ENCODE measurements at regions not wholly inside any gene's neighbourhood (a gene's known extent, or its start where the extent isn't known, plus 50 kb on each side); places are given as distances from the start of the nearest gene placed in this dataset.
"Not testable (repeated sequence)": the region's sequence is repeated elsewhere in the genome, so short reads cannot be mapped to it uniquely, and the experiment has no call there.

DNA sequence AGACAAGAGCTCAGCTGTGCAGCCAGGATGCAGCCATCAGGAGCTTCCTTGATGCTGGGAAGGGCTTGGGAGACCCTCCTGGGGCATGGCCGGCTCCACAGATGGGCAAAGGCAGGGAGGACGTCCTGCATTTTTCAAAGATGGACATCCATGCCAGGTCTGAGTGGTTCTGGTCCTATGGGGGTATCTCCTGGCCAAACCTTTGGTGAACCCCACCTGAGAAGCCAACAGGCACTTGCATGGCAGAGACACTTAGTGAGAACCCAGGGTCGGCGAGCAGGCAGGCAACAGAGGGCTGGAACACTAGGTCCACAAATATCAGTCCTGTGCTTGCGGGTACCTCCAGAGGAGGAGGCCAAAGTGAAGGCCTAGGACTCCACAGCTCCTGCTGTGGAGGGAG lies 70.0 kb downstream of the KCTD15 start:
- H3K9ac ChIP-seq (ENCODE audit: low read depth, low read length) = no peak overlapping the region
- H3K27ac ChIP-seq (ENCODE audit: low read depth, low read length) = no peak overlapping the region
- no peak overlapping the region for H3K4me3 ChIP-seq (ENCODE audit: low read length)
- H3K9me3 ChIP-seq (ENCODE audit: insufficient read depth, low read depth, low read length) = no peaks in the 10 kb centered on the region
- H3K27me3 ChIP-seq (ENCODE audit: insufficient read depth, low read length) = no peaks in the 10 kb centered on the region
- peaks cover 11% of the 10 kb centered on the region for H3K4me1 ChIP-seq (ENCODE audit: insufficient read depth, low read length)
- no peaks in the 10 kb centered on the region for H3K36me3 ChIP-seq (ENCODE audit: insufficient read depth, low read length)
- WGBS = 74% methylated on average over 5 of the region's 5 CpGs

DNA sequence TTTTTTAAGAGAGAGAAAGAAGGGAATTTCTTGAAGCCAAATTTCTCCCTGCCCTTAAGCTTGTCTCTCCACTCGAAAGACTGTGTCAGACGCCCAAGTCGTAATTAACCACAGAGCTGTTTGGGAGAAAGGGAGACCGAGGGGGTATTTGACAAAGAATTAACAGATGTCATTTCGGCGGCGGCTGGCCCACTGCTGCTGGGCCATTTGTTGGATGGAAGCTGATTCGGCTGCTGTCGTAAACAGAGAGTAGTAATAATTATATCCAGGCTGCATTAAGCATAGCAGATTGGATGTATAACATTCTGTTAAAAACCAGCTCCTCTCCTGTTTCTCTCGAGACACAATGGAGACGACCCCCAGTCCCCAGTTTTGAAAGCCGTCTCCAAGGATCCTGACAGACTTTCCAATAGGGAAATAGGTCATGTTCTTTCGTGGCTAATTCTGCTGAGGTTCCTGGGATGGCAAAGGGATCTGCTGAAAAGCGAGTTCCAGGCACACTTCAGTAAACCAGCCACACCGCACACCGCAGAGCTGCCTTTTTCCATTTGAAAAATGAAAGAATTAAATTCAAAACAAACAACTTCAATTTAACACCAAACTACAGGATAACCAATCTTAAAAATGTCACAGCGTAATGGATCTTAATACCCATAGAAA lies 71.5 kb downstream of the KCTD15 start:
- 75% methylated on average over 17 of the region's 17 CpGs for WGBS
- no peak overlapping the region for H3K4me3 ChIP-seq (ENCODE audit: low read length)
- no peaks in the 10 kb centered on the region for H3K27me3 ChIP-seq (ENCODE audit: insufficient read depth, low read length)
- no peak overlapping the region for H3K27ac ChIP-seq (ENCODE audit: low read depth, low read length)
- H3K36me3 ChIP-seq (ENCODE audit: insufficient read depth, low read length) = no peaks in the 10 kb centered on the region
- peaks cover 11% of the 10 kb centered on the region for H3K4me1 ChIP-seq (ENCODE audit: insufficient read depth, low read length)
- H3K9me3 ChIP-seq (ENCODE audit: insufficient read depth, low read depth, low read length) = no peaks in the 10 kb centered on the region
- no peak overlapping the region for H3K9ac ChIP-seq (ENCODE audit: low read depth, low read length)

DNA sequence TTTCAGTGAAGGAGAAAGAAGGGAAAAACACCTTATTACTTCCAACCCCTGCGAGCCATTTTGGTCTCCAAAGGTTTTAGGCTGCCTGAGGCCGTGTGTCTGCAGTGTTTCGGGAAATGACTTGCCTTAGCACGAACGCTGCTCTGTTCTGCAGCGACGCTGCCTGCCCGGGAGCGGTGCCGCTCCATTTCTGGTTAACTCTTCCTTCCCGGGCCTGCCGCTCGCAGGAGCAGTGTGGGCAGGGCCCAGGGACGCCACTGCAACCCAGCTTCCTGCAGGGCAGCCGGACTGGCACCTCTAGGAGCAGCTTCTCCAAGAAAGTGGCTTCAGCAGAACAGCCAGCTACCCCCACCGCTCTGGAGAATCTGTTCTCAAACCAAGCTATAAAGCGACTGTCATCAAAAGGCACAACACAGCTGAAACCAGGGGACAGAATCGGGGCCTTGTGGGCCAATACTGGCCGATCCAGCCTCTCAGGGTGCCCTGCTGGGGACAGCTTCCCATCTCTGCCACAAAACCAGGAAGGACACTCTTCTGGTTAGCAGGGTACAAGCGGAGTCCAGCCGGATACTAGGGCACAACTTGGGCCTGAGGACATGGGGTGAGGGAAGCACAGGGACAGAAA lies 72.2 kb downstream of the KCTD15 start:
- H3K9ac ChIP-seq (ENCODE audit: low read depth, low read length) = no peak overlapping the region
- no peaks in the 10 kb centered on the region for H3K36me3 ChIP-seq (ENCODE audit: insufficient read depth, low read length)
- no peak overlapping the region for H3K4me3 ChIP-seq (ENCODE audit: low read length)
- H3K4me1 ChIP-seq (ENCODE audit: insufficient read depth, low read length) = peaks cover 11% of the 10 kb centered on the region
- 31% methylated on average over 21 of the region's 21 CpGs for WGBS
- H3K27me3 ChIP-seq (ENCODE audit: insufficient read depth, low read length) = no peaks in the 10 kb centered on the region
- H3K9me3 ChIP-seq (ENCODE audit: insufficient read depth, low read depth, low read length) = no peaks in the 10 kb centered on the region
- H3K27ac ChIP-seq (ENCODE audit: low read depth, low read length) = no peak overlapping the region

DNA sequence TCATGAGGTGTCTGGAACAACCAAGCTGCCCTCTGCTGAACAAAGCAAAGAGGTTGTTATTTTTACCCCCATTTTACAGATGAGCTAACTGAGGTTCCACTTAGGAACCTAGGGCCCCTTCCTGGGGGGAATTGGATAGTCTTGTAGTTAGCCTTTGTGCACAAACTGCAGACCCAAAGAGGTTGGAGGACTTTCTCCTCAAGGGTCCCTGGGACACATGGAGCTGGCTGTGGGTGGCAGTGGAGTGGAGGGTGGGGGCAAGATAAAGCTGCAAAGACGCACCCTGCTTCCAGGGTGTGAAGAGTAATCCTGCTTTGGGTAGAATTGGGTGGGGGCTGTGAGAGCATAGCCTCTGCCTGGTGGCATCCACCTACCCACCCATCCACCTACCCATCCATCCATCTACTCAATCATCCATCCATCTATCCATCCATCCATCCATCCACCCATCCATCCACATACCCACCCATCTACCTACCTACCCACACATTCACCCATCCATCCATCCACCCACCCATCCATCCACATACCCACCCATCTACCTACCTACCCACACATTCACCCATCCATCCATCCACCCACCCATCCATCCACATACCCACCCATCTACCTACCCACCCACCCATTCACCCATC lies 73.7 kb downstream of the KCTD15 start:
- not testable (repeated sequence) for H3K9ac ChIP-seq (ENCODE audit: low read depth, low read length); H3K27me3 ChIP-seq (ENCODE audit: insufficient read depth, low read length); H3K27ac ChIP-seq (ENCODE audit: low read depth, low read length); H3K9me3 ChIP-seq (ENCODE audit: insufficient read depth, low read depth, low read length); H3K4me3 ChIP-seq (ENCODE audit: low read length); H3K36me3 ChIP-seq (ENCODE audit: insufficient read depth, low read length)
- peaks cover 11% of the 10 kb centered on the region for H3K4me1 ChIP-seq (ENCODE audit: insufficient read depth, low read length)
- 100% methylated on average over 1 of the region's 1 CpG for WGBS

DNA sequence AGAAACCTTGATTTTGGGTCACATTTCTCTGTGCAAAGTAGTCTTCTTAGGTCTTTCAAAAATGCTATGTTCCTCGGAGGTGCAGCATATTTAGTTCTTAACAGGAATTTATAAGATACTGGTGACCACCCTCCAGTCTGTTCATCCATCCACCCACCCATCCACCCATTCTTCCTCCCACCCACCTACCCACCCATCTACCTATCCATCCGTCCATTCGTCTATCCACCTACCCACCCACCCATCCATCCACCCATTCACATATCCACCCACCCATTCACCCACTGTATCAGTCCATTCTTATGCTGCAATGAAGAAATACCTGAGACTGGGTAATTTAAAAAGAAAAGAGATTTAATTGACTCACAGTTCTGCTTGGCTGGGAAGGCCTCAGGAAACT lies 74.9 kb downstream of the KCTD15 start:
- H3K36me3 ChIP-seq (ENCODE audit: insufficient read depth, low read length) = no peaks in the 10 kb centered on the region
- WGBS = 96% methylated on average over 3 of the region's 3 CpGs
- no peak overlapping the region for H3K9ac ChIP-seq (ENCODE audit: low read depth, low read length)
- H3K4me3 ChIP-seq (ENCODE audit: low read length) = no peak overlapping the region
- no peaks in the 10 kb centered on the region for H3K27me3 ChIP-seq (ENCODE audit: insufficient read depth, low read length)
- peaks cover 11% of the 10 kb centered on the region for H3K4me1 ChIP-seq (ENCODE audit: insufficient read depth, low read length)
- H3K9me3 ChIP-seq (ENCODE audit: insufficient read depth, low read depth, low read length) = no peaks in the 10 kb centered on the region
- no peak overlapping the region for H3K27ac ChIP-seq (ENCODE audit: low read depth, low read length)

DNA sequence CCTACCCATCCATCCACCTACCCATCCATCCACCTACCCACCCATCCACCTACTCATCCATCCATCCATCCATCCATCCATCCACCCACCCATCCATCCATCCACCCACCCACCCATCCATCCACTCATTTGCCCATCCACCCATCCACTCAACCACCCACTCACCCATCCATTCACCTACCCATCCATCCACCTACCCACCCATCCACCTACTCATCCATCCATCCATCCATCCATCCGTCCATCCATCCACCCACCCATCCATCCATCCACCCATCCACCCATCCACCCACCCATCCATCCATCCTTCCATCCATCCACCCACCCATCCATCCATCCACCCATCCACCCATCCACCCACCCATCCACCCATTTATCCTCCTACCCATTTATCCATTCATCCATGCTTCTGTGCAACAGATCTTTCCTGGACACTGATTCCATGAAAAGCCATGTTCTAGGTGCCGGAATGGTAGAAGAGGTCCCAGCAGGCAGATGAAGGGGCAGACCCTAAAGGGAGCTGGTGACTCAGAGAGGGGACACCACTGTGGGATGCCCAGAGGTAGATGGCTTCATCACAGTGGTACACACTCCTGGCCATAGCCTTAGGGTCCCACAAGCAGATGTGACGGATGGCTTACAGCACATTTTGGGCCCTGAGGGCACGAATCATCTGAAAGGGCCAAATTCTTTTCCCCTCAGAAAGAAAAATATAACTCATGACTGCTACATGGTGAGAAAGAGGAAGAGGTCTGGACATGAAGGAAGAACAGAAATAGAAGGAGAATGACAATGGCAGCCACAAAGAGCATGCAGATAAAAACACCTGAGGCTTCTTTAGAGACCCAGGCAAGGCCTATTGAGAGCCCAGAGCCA lies 76.0 kb downstream of the KCTD15 start:
- Histone ChIP-seq H3K9me3 (ENCODE audit: insufficient read depth, low read depth, low read length) (no peaks in the 10 kb centered on the region), H3K27me3 (ENCODE audit: insufficient read depth, low read length) (no peaks in the 10 kb centered on the region), H3K9ac (ENCODE audit: low read depth, low read length) (no peak overlapping the region), H3K4me3 (ENCODE audit: low read length) (no peak overlapping the region), H3K4me1 (ENCODE audit: insufficient read depth, low read length) (peaks cover 11% of the 10 kb centered on the region), H3K27ac (ENCODE audit: low read depth, low read length) (no peak overlapping the region), H3K36me3 (ENCODE audit: insufficient read depth, low read length) (no peaks in the 10 kb centered on the region)
- 89% methylated on average over 4 of the region's 4 CpGs for WGBS

DNA sequence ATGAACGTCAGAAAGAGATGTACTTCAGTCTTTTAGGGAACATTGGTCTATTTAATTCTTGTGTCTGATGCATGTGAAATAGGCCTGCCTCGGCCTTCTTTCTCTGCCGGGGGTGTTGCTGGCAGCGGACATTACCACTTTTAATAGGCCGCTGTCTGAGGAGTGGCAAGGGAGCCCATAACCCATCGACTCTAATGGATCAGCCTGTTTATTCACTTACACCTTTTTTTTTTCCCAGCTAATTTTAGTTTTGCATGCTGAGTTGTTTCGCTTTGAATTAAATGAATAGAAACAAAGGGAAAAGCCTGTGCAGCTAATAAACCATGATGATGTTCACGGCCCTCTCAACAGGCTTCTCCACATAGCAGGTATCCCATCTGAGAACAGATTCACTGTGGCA lies 78.4 kb downstream of the KCTD15 start:
- Histone ChIP-seq H3K9ac (ENCODE audit: low read depth, low read length) (no peak overlapping the region), H3K9me3 (ENCODE audit: insufficient read depth, low read depth, low read length) (no peaks in the 10 kb centered on the region), H3K27ac (ENCODE audit: low read depth, low read length) (no peak overlapping the region), H3K36me3 (ENCODE audit: insufficient read depth, low read length) (no peaks in the 10 kb centered on the region), H3K4me1 (ENCODE audit: insufficient read depth, low read length) (peaks cover 12% of the 10 kb centered on the region; the same call in 1 of the 2 replicates), H3K27me3 (ENCODE audit: insufficient read depth, low read length) (no peaks in the 10 kb centered on the region), H3K4me3 (ENCODE audit: low read length) (no peak overlapping the region)
- 86% methylated on average over 8 of the region's 8 CpGs for WGBS

DNA sequence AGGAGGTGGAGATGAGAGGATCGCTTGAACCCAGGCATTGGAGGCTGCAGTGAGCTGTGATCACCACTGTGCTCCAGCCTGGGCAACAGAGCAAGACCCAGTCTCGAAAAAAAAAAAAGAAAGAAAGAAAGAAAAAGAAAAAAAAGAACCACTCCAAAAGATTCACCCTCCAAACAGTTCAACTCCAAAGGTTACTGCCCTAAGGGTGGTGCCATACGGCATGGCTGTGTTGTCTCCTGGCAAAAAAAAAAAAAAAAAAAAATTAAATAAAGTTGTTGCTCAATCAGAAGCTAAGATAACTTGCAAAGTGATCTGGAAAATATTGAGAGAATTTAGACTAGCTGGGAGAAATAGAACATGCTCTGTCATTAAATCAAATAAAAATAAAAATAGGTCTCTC lies 79.5 kb downstream of the KCTD15 start:
- no peak overlapping the region for H3K4me3 ChIP-seq (ENCODE audit: low read length)
- H3K27ac ChIP-seq (ENCODE audit: low read depth, low read length) = no peak overlapping the region
- H3K27me3 ChIP-seq (ENCODE audit: insufficient read depth, low read length) = no peaks in the 10 kb centered on the region
- H3K36me3 ChIP-seq (ENCODE audit: insufficient read depth, low read length) = no peaks in the 10 kb centered on the region
- no peaks in the 10 kb centered on the region for H3K9me3 ChIP-seq (ENCODE audit: insufficient read depth, low read depth, low read length)
- H3K4me1 ChIP-seq (ENCODE audit: insufficient read depth, low read length) = peaks cover 23% of the 10 kb centered on the region; the same call in 1 of the 2 replicates
- 83% methylated on average over 1 of the region's 3 CpGs for WGBS
- H3K9ac ChIP-seq (ENCODE audit: low read depth, low read length) = no peak overlapping the region

DNA sequence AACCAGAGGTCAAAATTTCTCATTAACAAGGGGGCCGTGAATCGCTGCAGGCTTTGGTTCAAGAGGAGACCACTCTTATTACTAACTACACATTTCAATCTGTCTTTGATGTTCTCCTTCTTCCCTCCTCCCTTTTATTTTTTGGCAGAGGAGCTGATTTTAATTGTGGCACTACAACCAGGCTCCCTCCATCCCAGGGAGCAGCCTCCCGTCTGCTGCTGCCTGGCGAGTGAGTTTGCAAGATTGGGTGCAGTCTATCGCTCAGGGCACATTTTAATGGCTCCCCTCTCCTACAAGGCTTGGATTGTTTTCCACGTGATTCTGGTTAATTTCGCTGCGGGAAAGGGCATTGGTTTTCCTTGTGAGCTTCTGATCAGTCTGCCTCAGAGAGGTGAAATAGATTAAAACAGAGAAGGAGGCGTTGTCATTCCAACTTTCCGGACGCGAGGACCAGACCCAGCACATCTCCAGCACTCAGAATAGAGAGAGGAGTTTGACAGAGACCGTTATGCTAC lies 81.4 kb downstream of the KCTD15 start:
- no peaks in the 10 kb centered on the region for H3K36me3 ChIP-seq (ENCODE audit: insufficient read depth, low read length)
- H3K27ac ChIP-seq (ENCODE audit: low read depth, low read length) = no peak overlapping the region
- no peaks in the 10 kb centered on the region for H3K9me3 ChIP-seq (ENCODE audit: insufficient read depth, low read depth, low read length)
- peaks cover 23% of the 10 kb centered on the region; the same call in 1 of the 2 replicates for H3K4me1 ChIP-seq (ENCODE audit: insufficient read depth, low read length)
- no peak overlapping the region for H3K4me3 ChIP-seq (ENCODE audit: low read length)
- no peaks in the 10 kb centered on the region for H3K27me3 ChIP-seq (ENCODE audit: insufficient read depth, low read length)
- no peak overlapping the region for H3K9ac ChIP-seq (ENCODE audit: low read depth, low read length)
- WGBS = 88% methylated on average over 13 of the region's 13 CpGs

DNA sequence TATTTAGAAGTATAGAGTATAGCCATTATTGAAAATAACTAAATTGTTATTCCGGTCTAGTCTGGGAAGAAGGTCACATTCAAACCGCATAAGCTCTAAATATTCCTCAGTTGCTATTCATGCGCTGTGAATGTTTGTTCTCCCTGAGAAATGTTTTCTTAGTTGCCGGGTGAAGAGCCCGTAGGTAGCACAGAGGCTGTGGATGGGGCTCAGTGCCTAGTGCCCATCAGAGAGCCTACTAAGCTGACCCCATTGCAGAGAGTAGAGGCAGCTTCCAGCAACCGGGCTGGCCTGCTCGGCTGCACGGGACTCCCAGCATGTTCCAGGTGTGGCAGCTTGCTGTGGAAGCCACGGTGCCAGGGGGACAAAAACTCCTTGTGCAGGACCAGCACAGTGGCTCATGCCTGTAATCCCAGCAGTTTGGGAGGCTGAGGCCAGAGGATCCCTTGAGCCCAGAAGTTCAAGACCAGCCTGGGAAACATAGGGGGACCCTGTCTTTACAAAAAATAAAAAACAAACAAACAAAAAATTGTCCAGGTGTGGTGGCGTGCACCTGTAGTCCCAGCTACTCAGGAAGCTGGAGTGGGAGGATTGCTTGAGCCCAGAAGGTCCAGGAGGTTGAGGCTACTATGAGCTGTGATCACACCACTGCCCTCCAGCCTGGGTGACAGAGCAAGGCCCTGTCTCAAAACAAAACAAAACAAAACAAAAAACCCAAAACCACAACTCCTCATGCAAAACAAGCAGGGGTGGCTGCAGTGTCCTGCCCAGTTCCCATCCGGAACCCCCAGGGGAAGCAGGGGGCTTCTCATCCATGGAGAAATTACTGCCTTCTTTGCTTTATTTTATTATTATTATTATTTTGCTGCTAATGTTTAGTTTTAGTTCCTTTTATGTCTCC lies 82.5 kb downstream of the KCTD15 start:
- H3K36me3 ChIP-seq (ENCODE audit: insufficient read depth, low read length) = no peaks in the 10 kb centered on the region
- no peak overlapping the region for H3K9ac ChIP-seq (ENCODE audit: low read depth, low read length)
- no peak overlapping the region for H3K27ac ChIP-seq (ENCODE audit: low read depth, low read length)
- no peak overlapping the region for H3K4me3 ChIP-seq (ENCODE audit: low read length)
- no peaks in the 10 kb centered on the region for H3K27me3 ChIP-seq (ENCODE audit: insufficient read depth, low read length)
- no peaks in the 10 kb centered on the region for H3K9me3 ChIP-seq (ENCODE audit: insufficient read depth, low read depth, low read length)
- 93% methylated on average over 11 of the region's 11 CpGs for WGBS
- peaks cover 32% of the 10 kb centered on the region for H3K4me1 ChIP-seq (ENCODE audit: insufficient read depth, low read length)
